Immature natural killer cell (primary cell): ENCODE measurements at regions not wholly inside any gene's neighbourhood (a gene's known extent, or its start where the extent isn't known, plus 50 kb on each side); places are given as distances from the start of the nearest gene placed in this dataset.

Source experiments
- DNase-seq, 3 donors: peaks; one replicate each; pipeline ENCODE4 v3.0.0; 2022; ENCODE audit warnings: mixed read lengths in 1 of 3
- H3K27ac Mint-ChIP-seq, 6 donors: one replicate each; pipeline ENCODE4 v1.8.0; 2020; ENCODE audit warnings: mixed read lengths in 6 of 6, mild to moderate bottlenecking in 5 of 6, inconsistent platforms in 4 of 6, moderate library complexity in 3 of 6
- H3K27me3 Mint-ChIP-seq, 3 donors: one replicate each; pipeline ENCODE4 v1.8.0; 2020 to 2021; ENCODE audit warnings: low read depth in 3 of 3, mild to moderate bottlenecking in 3 of 3, mixed read lengths in 3 of 3, moderate library complexity in 3 of 3, inconsistent platforms in 1 of 3
- H3K36me3 Mint-ChIP-seq, 3 donors: one replicate each; pipeline ENCODE4 v1.8.0; 2020; ENCODE audit warnings: mixed read lengths in 3 of 3, inconsistent platforms in 2 of 3, mild to moderate bottlenecking in 2 of 3
- H3K4me1 Mint-ChIP-seq, 2 donors: one replicate each; pipeline ENCODE4 v1.8.0; 2020; ENCODE audit warnings: inconsistent platforms in 2 of 2, mild to moderate bottlenecking in 2 of 2, mixed read lengths in 2 of 2, moderate library complexity in 1 of 2
- H3K4me3 Mint-ChIP-seq, 5 donors: one replicate each; pipeline ENCODE4 v1.8.0; 2020; ENCODE audit warnings: mild to moderate bottlenecking in 5 of 5, mixed read lengths in 5 of 5, inconsistent platforms in 3 of 5, moderate library complexity in 3 of 5
- H3K9me3 Mint-ChIP-seq, 6 donors: one replicate each; pipeline ENCODE4 v1.8.0; 2020; ENCODE audit warnings: mild to moderate bottlenecking in 6 of 6, mixed read lengths in 6 of 6, inconsistent platforms in 4 of 6, moderate library complexity in 3 of 6

DNA sequence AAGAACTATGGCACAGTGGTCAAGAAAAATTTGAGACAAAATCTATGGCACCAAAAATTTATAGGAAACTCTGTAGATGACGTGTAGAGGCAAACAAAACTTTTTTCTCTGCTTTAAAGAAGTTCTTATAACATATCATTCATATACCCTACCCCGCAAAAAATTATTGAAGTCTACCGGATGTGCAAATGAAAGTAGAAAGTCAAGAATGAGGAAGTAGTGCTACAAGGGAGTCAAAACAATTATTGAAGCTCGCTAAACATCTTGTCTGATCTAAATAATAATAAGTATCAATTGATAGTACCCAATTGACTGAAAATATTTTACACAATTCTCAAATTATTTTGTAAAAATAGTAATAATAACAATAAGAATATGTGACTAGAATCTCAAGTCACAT, 398.5 kb downstream of the TAF11L14 start:
- DNase-seq: no peak
- no peak overlapping the region for H3K4me3 Mint-ChIP-seq
- H3K27me3 Mint-ChIP-seq: no peaks in the 10 kb centered on the region
- peaks cover 0 to 4% (median 0%) of the 10 kb centered on the region in 3 donors for H3K36me3 Mint-ChIP-seq
- H3K27ac Mint-ChIP-seq: no peak overlapping the region
- H3K4me1 Mint-ChIP-seq: no peaks in the 10 kb centered on the region
- H3K9me3 Mint-ChIP-seq: peaks cover 2 to 32% (median 19%) of the 10 kb centered on the region in 6 donors

- H3K36me3 Mint-ChIP-seq: peaks cover 0 to 4% (median 0%) of the 10 kb centered on the region in 3 donors
- no peak for DNase-seq
- peaks cover 7 to 32% (median 17%) of the 10 kb centered on the region in 6 donors for H3K9me3 Mint-ChIP-seq
- H3K4me1 Mint-ChIP-seq: no peaks in the 10 kb centered on the region
- no peaks in the 10 kb centered on the region for H3K27me3 Mint-ChIP-seq
- H3K27ac Mint-ChIP-seq: no peak overlapping the region
- no peak overlapping the region for H3K4me3 Mint-ChIP-seq
Measured at GRCh38 chr5:18036531-18036930, 402.3 kb downstream of the TAF11L14 start.

DNA sequence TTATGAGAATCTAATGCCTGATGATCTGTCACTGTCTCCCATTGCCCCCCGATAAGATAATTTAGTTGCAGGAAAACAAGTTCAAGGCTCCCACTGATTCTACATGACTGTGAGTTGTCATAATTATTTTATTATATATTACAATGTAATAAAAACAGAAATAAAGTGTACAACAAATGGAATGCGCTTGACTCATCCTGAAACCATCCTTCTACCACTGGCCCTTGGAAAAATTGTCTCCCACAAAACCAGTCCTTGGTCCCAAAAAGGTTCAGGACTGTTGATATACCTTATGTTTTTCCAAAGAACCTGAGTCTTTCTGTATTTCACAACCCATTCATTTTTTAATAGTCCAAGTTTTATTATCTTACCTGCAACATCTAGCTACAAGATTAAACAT, 403.5 kb downstream of the TAF11L14 start:
- Mint-ChIP-seq H3K36me3 (peaks cover 0 to 1% (median 0%) of the 10 kb centered on the region in 3 donors), H3K27me3 (no peaks in the 10 kb centered on the region), H3K4me1 (no peaks in the 10 kb centered on the region), H3K9me3 (peaks cover 6 to 23% (median 13%) of the 10 kb centered on the region in 6 donors), H3K27ac (no peak overlapping the region), H3K4me3 (no peak overlapping the region)
- no peak for DNase-seq

GRCh38 chr5:18043344-18043743, 409.1 kb downstream of the TAF11L14 start:
- DNase-seq: no peak
- H3K27ac Mint-ChIP-seq: no peak overlapping the region

GRCh38 chr5:18048449-18048848, 414.2 kb downstream of the TAF11L14 start:
- H3K27me3 Mint-ChIP-seq: peaks cover 0 to 6% (median 0%) of the 10 kb centered on the region in 3 donors
- no peaks in the 10 kb centered on the region for H3K36me3 Mint-ChIP-seq
- no peak overlapping the region for H3K4me3 Mint-ChIP-seq
- H3K4me1 Mint-ChIP-seq: no peaks in the 10 kb centered on the region
- no peak overlapping the region for H3K27ac Mint-ChIP-seq
- no peak for DNase-seq
- peaks cover 8 to 53% (median 10%) of the 10 kb centered on the region in 6 donors for H3K9me3 Mint-ChIP-seq

More at GRCh38 chr5:18043344-18043743, 409.1 kb downstream of the TAF11L14 start:
- Mint-ChIP-seq H3K36me3 (no peaks in the 10 kb centered on the region), H3K4me1 (no peaks in the 10 kb centered on the region), H3K27me3 (peaks cover 0 to 1% (median 0%) of the 10 kb centered on the region in 3 donors), H3K9me3 (peaks cover 0 to 29% (median 12%) of the 10 kb centered on the region in 6 donors), H3K4me3 (no peak overlapping the region)

GRCh38 chr5:18050345-18050744, 416.1 kb downstream of the TAF11L14 start:
- Mint-ChIP-seq H3K9me3 (peaks cover 8 to 62% (median 16%) of the 10 kb centered on the region in 6 donors), H3K4me1 (no peaks in the 10 kb centered on the region), H3K36me3 (no peaks in the 10 kb centered on the region), H3K27ac (no peak overlapping the region), H3K4me3 (no peak overlapping the region), H3K27me3 (peaks cover 0 to 9% (median 0%) of the 10 kb centered on the region in 3 donors)
- no peak for DNase-seq

GRCh38 chr5:18050776-18051175, 416.5 kb downstream of the TAF11L14 start:
- Mint-ChIP-seq H3K36me3 (no peaks in the 10 kb centered on the region), H3K4me1 (no peaks in the 10 kb centered on the region), H3K27ac (no peak overlapping the region), H3K9me3 (peaks cover 8 to 67% (median 18%) of the 10 kb centered on the region in 6 donors), H3K4me3 (no peak overlapping the region), H3K27me3 (peaks cover 0 to 9% (median 0%) of the 10 kb centered on the region in 3 donors)
- no peak for DNase-seq

- H3K36me3 Mint-ChIP-seq: no peaks in the 10 kb centered on the region
Measured at GRCh38 chr5:18051953-18052352, 417.7 kb downstream of the TAF11L14 start.

GRCh38 chr5:18052569-18052968, 418.3 kb downstream of the TAF11L14 start:
- no peak overlapping the region for H3K27ac Mint-ChIP-seq
- DNase-seq: no peak
- no peaks in the 10 kb centered on the region for H3K36me3 Mint-ChIP-seq
- peaks cover 8 to 63% (median 22%) of the 10 kb centered on the region in 6 donors for H3K9me3 Mint-ChIP-seq
- no peaks in the 10 kb centered on the region for H3K4me1 Mint-ChIP-seq
- H3K4me3 Mint-ChIP-seq: no peak overlapping the region
- H3K27me3 Mint-ChIP-seq: peaks cover 0 to 8% (median 0%) of the 10 kb centered on the region in 3 donors

More at GRCh38 chr5:18051953-18052352, 417.7 kb downstream of the TAF11L14 start:
- Mint-ChIP-seq H3K4me3 (no peak overlapping the region), H3K4me1 (no peaks in the 10 kb centered on the region), H3K9me3 (peaks cover 12 to 62% (median 20%) of the 10 kb centered on the region in 6 donors), H3K27ac (no peak overlapping the region), H3K27me3 (peaks cover 0 to 8% (median 0%) of the 10 kb centered on the region in 3 donors)
- no peak for DNase-seq

GRCh38 chr5:18057725-18058124, 423.5 kb downstream of the TAF11L14 start:
- Mint-ChIP-seq H3K27me3 (peaks cover 0 to 3% (median 0%) of the 10 kb centered on the region in 3 donors), H3K27ac (no peak overlapping the region), H3K4me1 (no peaks in the 10 kb centered on the region), H3K9me3 (peaks cover 6 to 42% (median 23%) of the 10 kb centered on the region in 6 donors), H3K4me3 (no peak overlapping the region), H3K36me3 (no peaks in the 10 kb centered on the region)
- no peak for DNase-seq

GRCh38 chr5:18067615-18068014, 433.4 kb downstream of the TAF11L14 start:
- Mint-ChIP-seq H3K36me3 (no peaks in the 10 kb centered on the region), H3K9me3 (peaks cover 8 to 47% (median 25%) of the 10 kb centered on the region in 6 donors), H3K27me3 (peaks cover 0 to 1% (median 0%) of the 10 kb centered on the region in 3 donors), H3K4me1 (no peaks in the 10 kb centered on the region), H3K27ac (no peak overlapping the region), H3K4me3 (no peak overlapping the region)
- DNase-seq: no peak

- Mint-ChIP-seq H3K9me3 (peaks cover 6 to 36% (median 22%) of the 10 kb centered on the region in 6 donors), H3K4me1 (no peaks in the 10 kb centered on the region), H3K27me3 (peaks cover 0 to 1% (median 1%) of the 10 kb centered on the region in 3 donors)
Measured at GRCh38 chr5:18068826-18069225, 434.6 kb downstream of the TAF11L14 start.

GRCh38 chr5:18069790-18070189, 435.5 kb downstream of the TAF11L14 start:
- H3K27ac Mint-ChIP-seq: no peak overlapping the region
- DNase-seq: no peak
- H3K4me1 Mint-ChIP-seq: no peaks in the 10 kb centered on the region
- H3K27me3 Mint-ChIP-seq: peaks cover 0 to 1% (median 1%) of the 10 kb centered on the region in 3 donors
- H3K4me3 Mint-ChIP-seq: no peak overlapping the region
- peaks cover 8 to 38% (median 20%) of the 10 kb centered on the region in 6 donors for H3K9me3 Mint-ChIP-seq
- no peaks in the 10 kb centered on the region for H3K36me3 Mint-ChIP-seq

More at GRCh38 chr5:18068826-18069225, 434.6 kb downstream of the TAF11L14 start:
- Mint-ChIP-seq H3K27ac (no peak overlapping the region), H3K36me3 (no peaks in the 10 kb centered on the region), H3K4me3 (no peak overlapping the region)
- DNase-seq: no peak

DNA sequence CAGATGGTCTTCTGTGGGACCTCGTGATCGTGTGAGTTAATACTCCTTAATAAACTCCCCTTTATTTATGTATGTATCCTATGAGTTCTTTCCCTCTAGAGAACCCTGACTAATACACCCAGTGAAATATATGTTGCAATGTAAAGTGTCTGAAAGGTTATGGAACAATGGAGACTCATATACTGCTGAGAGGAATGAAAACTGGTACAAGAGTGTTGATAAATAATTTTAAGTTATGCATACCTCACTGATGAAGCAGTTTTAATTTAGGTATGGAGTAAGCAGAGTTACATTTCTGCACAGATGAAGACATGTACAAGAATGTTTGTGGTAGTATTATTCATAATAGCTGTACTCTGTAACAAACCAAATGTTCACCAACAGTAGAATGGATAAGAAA, 438.3 kb downstream of the TAF11L14 start:
- peaks cover 12 to 48% (median 22%) of the 10 kb centered on the region in 6 donors for H3K9me3 Mint-ChIP-seq
- H3K4me3 Mint-ChIP-seq: no peak overlapping the region

DNA sequence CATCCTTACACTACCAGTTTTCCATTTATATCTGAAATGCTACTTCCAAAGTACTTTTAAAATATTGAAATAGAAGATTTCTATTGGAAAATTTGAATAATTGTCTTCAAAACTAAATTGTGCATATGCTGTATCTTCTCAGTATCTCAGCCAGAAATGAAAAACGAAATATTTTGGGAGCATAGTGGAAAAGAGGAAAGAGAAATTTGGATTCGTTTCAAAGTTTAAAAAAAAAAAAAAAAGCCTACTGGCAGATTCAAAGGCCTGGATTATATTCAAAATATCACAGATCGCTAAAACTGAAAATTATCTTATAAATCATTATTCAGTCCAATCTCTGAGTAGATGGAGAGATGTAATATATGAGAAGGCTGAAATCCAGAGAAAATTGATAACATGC, 440.7 kb downstream of the TAF11L14 start:
- no peak overlapping the region for H3K4me3 Mint-ChIP-seq
- peaks cover 12 to 53% (median 26%) of the 10 kb centered on the region in 6 donors for H3K9me3 Mint-ChIP-seq
- H3K27me3 Mint-ChIP-seq: peaks cover 0 to 4% (median 1%) of the 10 kb centered on the region in 3 donors
- DNase-seq: no peak
- H3K36me3 Mint-ChIP-seq: no peaks in the 10 kb centered on the region
- H3K4me1 Mint-ChIP-seq: no peaks in the 10 kb centered on the region
- H3K27ac Mint-ChIP-seq: no peak overlapping the region

More for the DNA sequence above, 438.3 kb downstream of the TAF11L14 start:
- Mint-ChIP-seq H3K27ac (no peak overlapping the region), H3K36me3 (no peaks in the 10 kb centered on the region), H3K4me1 (no peaks in the 10 kb centered on the region), H3K27me3 (peaks cover 0 to 4% (median 1%) of the 10 kb centered on the region in 3 donors)
- no peak for DNase-seq
